Suprapubic skin (tissue), 4 donors: ENCODE measurements at regions not wholly inside any gene's neighbourhood (a gene's known extent, or its start where the extent isn't known, plus 50 kb on each side); places are given as distances from the start of the nearest gene placed in this dataset.
A peak's percentile ranks its signal among the peaks of the same experiment; 100 is the strongest.
"Not testable (repeated sequence)": the region's sequence is repeated elsewhere in the genome, so short reads cannot be mapped to it uniquely, and the experiment has no call there.

Experiments
- DNase-seq, 2 donors: peaks; one replicate each; pipeline ENCODE4 v3.0.0-alpha.2; 2019; ENCODE audit warnings: low spot score in 2 of 2
- H3K27ac ChIP-seq: fragments of 200-600 bp; sonication (generic); one replicate; pipeline ENCODE4 v1.5.1; 2019
- H3K27me3 ChIP-seq: fragments of 200-600 bp; sonication (generic); one replicate; pipeline ENCODE4 v1.5.1; 2019
- H3K36me3 ChIP-seq: fragments of 200-600 bp; sonication (generic); one replicate; pipeline ENCODE4 v1.5.1; 2019
- H3K4me1 ChIP-seq: fragments of 200-600 bp; sonication (generic); one replicate; pipeline ENCODE4 v1.5.1; 2019
- H3K4me3 ChIP-seq: fragments of 200-600 bp; sonication (generic); one replicate; pipeline ENCODE4 v1.5.1; 2019; ENCODE audit warnings: mild to moderate bottlenecking
- H3K9me3 ChIP-seq: fragments of 200-600 bp; sonication (generic); one replicate; pipeline ENCODE4 v1.5.1; 2019
- EP300 ChIP-seq: sonication (generic); formaldehyde crosslinking; IDR thresholded peaks from one replicate; pipeline ENCODE4 v1.6.1; 2017; ENCODE audit warnings: antibody characterized with exemption
- POLR2A ChIP-seq, 2 donors: fragments of 450-650 bp; IDR thresholded peaks; one replicate each; pipeline ENCODE4 v1.6.1; 2017; ENCODE audit warnings: antibody characterized with exemption in 2 of 2, mild to moderate bottlenecking in 2 of 2, moderate library complexity in 2 of 2
- POLR2AphosphoS5 ChIP-seq, 3 donors: sonication (generic); formaldehyde crosslinking; IDR thresholded peaks; one replicate each; pipeline ENCODE4 v1.6.1; 2017; ENCODE audit warnings: antibody characterized with exemption in 3 of 3
- WGBS: methylation state at CpG from one replicate; pipeline ENCODE4 v1.1.5; 2018; 5-methylcytosine and 5-hydroxymethylcytosine counted together
- TF ChIP-seq, protein P1 (sequence below), 2 donors: fragments of 200-600 bp in 1 of 2; fragments of 450-650 bp in 1 of 2; sonication (generic) in 1 of 2; IDR thresholded peaks; one replicate each; pipeline ENCODE4 v1.5.1; 2016 to 2019; ENCODE audit warnings: antibody characterized with exemption in 2 of 2, mild to moderate bottlenecking in 1 of 2, moderate library complexity in 1 of 2

DNA sequence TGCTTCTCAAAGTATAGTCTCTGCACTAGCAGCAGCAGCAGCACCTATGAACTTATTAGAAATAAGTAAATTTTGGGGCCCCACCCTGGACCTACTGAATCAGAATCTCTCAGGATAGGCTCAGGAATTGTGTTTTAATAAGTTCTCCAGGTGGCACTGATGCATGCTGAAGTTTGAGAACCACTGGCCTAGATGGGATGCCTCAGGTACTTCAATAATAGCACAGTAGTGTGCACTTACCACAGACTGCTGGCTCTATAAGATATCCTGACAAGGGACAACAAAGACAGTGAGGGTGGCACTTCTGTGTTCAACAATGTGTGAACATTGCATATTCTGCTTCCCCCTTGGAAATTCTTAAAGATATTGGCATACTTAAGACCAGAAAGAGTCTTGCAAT is 64.7 kb upstream of the HABP2 start:
- Histone ChIP-seq H3K27ac (no peak overlapping the region), H3K9me3 (no peaks in the 10 kb centered on the region), H3K36me3 (no peaks in the 10 kb centered on the region), H3K4me1 (peaks cover 18% of the 10 kb centered on the region), H3K27me3 (no peaks in the 10 kb centered on the region), H3K4me3 (no peak overlapping the region)
- TF ChIP-seq POLR2AphosphoS5 (IDR thresholded peaks at IDR 0.05): no peak
- TF ChIP-seq, protein P1, sequence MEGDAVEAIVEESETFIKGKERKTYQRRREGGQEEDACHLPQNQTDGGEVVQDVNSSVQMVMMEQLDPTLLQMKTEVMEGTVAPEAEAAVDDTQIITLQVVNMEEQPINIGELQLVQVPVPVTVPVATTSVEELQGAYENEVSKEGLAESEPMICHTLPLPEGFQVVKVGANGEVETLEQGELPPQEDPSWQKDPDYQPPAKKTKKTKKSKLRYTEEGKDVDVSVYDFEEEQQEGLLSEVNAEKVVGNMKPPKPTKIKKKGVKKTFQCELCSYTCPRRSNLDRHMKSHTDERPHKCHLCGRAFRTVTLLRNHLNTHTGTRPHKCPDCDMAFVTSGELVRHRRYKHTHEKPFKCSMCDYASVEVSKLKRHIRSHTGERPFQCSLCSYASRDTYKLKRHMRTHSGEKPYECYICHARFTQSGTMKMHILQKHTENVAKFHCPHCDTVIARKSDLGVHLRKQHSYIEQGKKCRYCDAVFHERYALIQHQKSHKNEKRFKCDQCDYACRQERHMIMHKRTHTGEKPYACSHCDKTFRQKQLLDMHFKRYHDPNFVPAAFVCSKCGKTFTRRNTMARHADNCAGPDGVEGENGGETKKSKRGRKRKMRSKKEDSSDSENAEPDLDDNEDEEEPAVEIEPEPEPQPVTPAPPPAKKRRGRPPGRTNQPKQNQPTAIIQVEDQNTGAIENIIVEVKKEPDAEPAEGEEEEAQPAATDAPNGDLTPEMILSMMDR (IDR thresholded peaks at IDR 0.05): no peak
- TF ChIP-seq EP300: no peak
- TF ChIP-seq POLR2A (IDR thresholded peaks at IDR 0.05): no peak
- no peak for DNase-seq

DNA sequence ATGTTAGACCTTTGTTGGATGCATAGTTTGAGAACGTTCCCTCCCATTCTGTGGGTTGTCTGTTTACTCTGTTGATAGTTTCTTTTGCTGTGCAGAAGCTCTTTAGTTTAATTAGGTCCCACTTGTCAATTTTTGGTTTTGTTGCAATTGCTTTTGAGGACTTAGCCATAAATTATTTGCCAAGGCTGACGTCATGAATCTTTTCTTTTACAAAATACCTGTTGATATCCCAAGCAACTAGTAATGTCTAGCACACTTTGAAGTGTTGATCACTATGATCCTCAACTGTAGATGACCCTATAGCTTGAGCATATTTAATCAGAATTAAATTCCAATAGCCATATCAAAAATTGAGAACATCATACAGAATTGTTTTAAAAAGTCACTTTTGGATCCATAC is 63.3 kb upstream of the HABP2 start:
- H3K9me3 ChIP-seq, H3K4me3 ChIP-seq, DNase-seq, H3K27me3 ChIP-seq, H3K27ac ChIP-seq, H3K36me3 ChIP-seq: not testable (repeated sequence)
- H3K4me1 ChIP-seq: peaks cover 21% of the 10 kb centered on the region
- 64% methylated on average over 2 of the region's 2 CpGs for WGBS

DNA sequence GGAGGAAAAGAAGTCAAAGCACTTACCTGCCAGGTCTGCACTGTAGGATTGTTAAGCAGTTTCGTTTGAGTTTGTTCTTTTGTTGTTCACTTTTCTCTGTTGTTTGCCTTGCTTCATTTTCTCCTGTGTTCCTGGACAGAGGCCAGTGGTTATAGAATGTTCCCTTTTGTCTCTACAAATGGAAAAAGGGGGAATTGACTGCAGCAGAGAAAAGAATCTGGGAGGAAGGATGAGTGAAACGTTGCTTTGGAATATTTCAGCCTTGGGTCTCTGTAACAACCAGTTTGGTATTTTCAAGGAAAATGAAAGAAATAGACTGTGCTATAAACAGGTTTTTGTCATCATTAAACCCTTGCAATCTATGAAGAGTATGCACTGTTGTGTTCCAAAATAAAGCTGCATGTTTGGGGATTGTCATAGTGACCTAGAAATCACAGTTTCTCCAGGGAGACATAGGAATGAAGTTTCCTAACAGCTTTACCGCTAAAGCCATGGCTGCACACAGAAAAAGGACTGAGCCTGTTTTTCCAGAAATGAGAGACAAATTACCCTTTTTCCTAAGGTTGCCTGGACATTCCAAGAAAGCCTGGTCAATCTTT is 60.8 kb upstream of the HABP2 start:
- no peaks in the 10 kb centered on the region for H3K36me3 ChIP-seq
- H3K27me3 ChIP-seq: no peaks in the 10 kb centered on the region
- H3K27ac ChIP-seq: peak overlapping the region; percentile 75
- H3K4me1 ChIP-seq: peaks cover 38% of the 10 kb centered on the region
- no peak for DNase-seq
- WGBS: 23% methylated on average over 3 of the region's 3 CpGs
- TF ChIP-seq POLR2A (IDR thresholded peaks at IDR 0.05) (no peak), EP300 (no peak), POLR2AphosphoS5 (IDR thresholded peaks at IDR 0.05) (no peak)
- TF ChIP-seq, protein P1 (IDR thresholded peaks at IDR 0.05): no peak
- H3K4me3 ChIP-seq: no peak overlapping the region
- H3K9me3 ChIP-seq: no peaks in the 10 kb centered on the region

DNA sequence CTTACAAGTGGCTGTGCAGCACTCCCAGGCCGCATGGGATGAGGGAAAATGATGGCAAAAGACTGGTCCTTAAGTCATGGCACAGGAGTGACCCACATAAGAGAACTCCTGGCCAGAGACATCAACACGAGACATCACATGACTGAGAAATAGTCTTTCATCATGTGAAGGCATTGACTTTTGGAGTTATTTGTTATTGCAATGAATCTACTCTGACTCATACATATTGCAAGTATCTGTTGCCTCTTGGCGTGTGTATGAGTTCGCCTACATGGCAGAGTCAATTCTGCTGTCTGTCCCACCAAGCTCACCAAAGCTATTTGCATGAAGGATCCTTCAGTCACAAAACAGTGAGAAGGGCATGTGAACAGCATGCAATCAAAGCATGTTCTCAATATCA is 59.7 kb upstream of the HABP2 start:
- Histone ChIP-seq H3K4me1 (peaks cover 38% of the 10 kb centered on the region), H3K27ac (peak overlapping the region; percentile 75), H3K36me3 (no peaks in the 10 kb centered on the region), H3K27me3 (no peaks in the 10 kb centered on the region), H3K4me3 (no peak overlapping the region), H3K9me3 (no peaks in the 10 kb centered on the region)
- no peak for TF ChIP-seq EP300
- TF ChIP-seq POLR2AphosphoS5 (IDR thresholded peaks at IDR 0.05): peak in 2 of 3 donors; percentile 23 to 66
- DNase-seq: no peak
- WGBS: 88% methylated on average over 4 of the region's 4 CpGs

DNA sequence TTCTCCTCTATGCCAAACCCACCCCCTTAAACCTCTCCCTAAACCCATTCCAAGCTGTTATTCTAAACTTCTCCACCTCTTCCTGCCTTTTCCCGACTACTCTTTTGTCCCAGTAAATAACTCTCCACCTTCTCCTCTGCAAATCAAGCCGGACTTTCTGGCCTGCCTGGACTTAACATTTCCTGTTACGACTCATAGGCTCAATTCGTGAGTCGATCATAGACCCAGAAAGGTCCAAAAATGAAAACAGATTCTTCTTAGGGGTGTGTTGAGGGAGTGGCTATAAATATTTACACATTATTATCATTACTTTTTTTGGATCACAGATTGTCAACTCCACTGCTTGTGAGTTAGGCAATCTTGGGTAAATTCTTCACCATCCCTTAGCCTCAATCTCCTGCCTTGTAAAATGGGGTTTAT is 59.0 kb upstream of the HABP2 start:
- no peak for DNase-seq
- Histone ChIP-seq H3K4me3 (no peak overlapping the region), H3K36me3 (no peaks in the 10 kb centered on the region), H3K27me3 (no peaks in the 10 kb centered on the region), H3K27ac (peak overlapping the region; percentile 75), H3K4me1 (peaks cover 43% of the 10 kb centered on the region), H3K9me3 (no peaks in the 10 kb centered on the region)
- TF ChIP-seq POLR2A (IDR thresholded peaks at IDR 0.05): no peak
- TF ChIP-seq POLR2AphosphoS5 (IDR thresholded peaks at IDR 0.05): peak in 1 of 3 donors; percentile 18
- no peak for TF ChIP-seq EP300
- TF ChIP-seq, protein P1 (IDR thresholded peaks at IDR 0.05): no peak
- 15% methylated on average over 5 of the region's 5 CpGs for WGBS

DNA sequence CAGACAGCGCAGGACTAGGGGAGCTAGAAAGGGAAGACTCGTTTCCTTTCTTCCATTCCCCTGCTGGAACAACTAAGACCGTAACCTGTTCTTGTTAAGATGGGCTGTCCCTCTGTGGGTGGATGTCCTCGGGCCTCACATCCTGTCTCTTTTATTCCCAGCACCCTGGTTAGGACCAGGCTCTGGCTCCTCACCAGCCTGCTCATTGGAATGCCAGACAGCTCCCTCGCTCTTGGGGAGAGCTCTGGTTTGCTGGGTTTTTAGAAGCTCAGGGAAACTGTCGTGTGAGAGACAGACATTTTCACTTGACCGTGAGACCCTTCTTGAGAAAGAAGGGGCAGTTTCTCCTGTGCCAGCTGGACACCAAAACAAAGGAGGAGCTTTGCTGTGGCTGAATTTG is 58.1 kb upstream of the HABP2 start:
- no peaks in the 10 kb centered on the region for H3K36me3 ChIP-seq
- WGBS: 52% methylated on average over 7 of the region's 7 CpGs
- H3K9me3 ChIP-seq: no peaks in the 10 kb centered on the region
- no peaks in the 10 kb centered on the region for H3K27me3 ChIP-seq
- TF ChIP-seq, protein P1 (IDR thresholded peaks at IDR 0.05): no peak
- TF ChIP-seq POLR2A (IDR thresholded peaks at IDR 0.05): no peak
- no peak for TF ChIP-seq EP300
- TF ChIP-seq POLR2AphosphoS5 (IDR thresholded peaks at IDR 0.05): no peak
- H3K27ac ChIP-seq: peak overlapping the region; percentile 67
- H3K4me1 ChIP-seq: peaks cover 49% of the 10 kb centered on the region
- no peak overlapping the region for H3K4me3 ChIP-seq
- DNase-seq: no peak
